ENCODE measurements at regions not wholly inside any gene's neighbourhood (a gene's known extent, or its start where the extent isn't known, plus 50 kb on each side); places are given as distances from the start of the nearest gene placed in this dataset.

GRCh38 chr9:108012886-108013665, 523.5 kb upstream of the KLF4 start:
- CTCF ChIA-PET = no interaction called here
- DNase-seq (no peak), ATAC-seq (replicated peaks in 1 of 4) (no peak)
- Mint-ChIP-seq H3K27ac (no peak overlapping the region), H3K27me3 (no peaks in the 10 kb centered on the region), H3K9me3 (peaks cover 0 to 21% (median 2%) of the 10 kb centered on the region in 3 donors), H3K36me3 (no peaks in the 10 kb centered on the region), H3K4me3 (no peak overlapping the region), H3K4me1 (no peaks in the 10 kb centered on the region)
- H3K36me3 ChIP-seq (ENCODE audit: control insufficient read depth in 2 of 2, extremely low read depth in 1 of 2, insufficient read depth in 1 of 2, low read length in 1 of 2) = no peaks in the 10 kb centered on the region
- H3K4me3 ChIP-seq (ENCODE audit: control insufficient read depth in 1 of 2, extremely low read depth in 1 of 2, low read length in 1 of 2) = no peak overlapping the region
- POLR2A ChIA-PET = no interaction called here
- WGBS (ENCODE audit: insufficient coverage) = no CpG with 5 or more reads among the region's 3 CpGs
- no peaks in the 10 kb centered on the region for H3K27me3 ChIP-seq (replicated peaks in 1 of 2; ENCODE audit: control insufficient read depth in 2 of 2, extremely low read depth in 1 of 2, insufficient read depth in 2 of 2, low read length in 1 of 2)
- H3K9me3 ChIP-seq = no peaks in the 10 kb centered on the region
- H3K27ac ChIP-seq (ENCODE audit: low read length) = no peak overlapping the region
- H3K4me1 ChIP-seq (ENCODE audit: control insufficient read depth in 1 of 2, extremely low read depth in 1 of 2, insufficient read depth in 2 of 2, low read length in 2 of 2) = no peaks in the 10 kb centered on the region

- Mint-ChIP-seq H3K27me3 (no peaks in the 10 kb centered on the region), H3K9me3 (peaks cover 0 to 19% (median 5%) of the 10 kb centered on the region in 3 donors), H3K4me3 (no peak overlapping the region), H3K27ac (no peak overlapping the region), H3K36me3 (no peaks in the 10 kb centered on the region), H3K4me1 (no peaks in the 10 kb centered on the region)
- DNase-seq = no peak
- 60% methylated on average over 4 of the region's 4 CpGs for WGBS (ENCODE audit: insufficient coverage)
- Histone ChIP-seq H3K27ac (ENCODE audit: low read length) (no peak overlapping the region), H3K9me3 (no peaks in the 10 kb centered on the region), H3K4me3 (ENCODE audit: control insufficient read depth in 1 of 2, extremely low read depth in 1 of 2, low read length in 1 of 2) (no peak overlapping the region), H3K36me3 (ENCODE audit: control insufficient read depth in 2 of 2, extremely low read depth in 1 of 2, insufficient read depth in 1 of 2, low read length in 1 of 2) (no peaks in the 10 kb centered on the region), H3K4me1 (ENCODE audit: control insufficient read depth in 1 of 2, extremely low read depth in 1 of 2, insufficient read depth in 2 of 2, low read length in 2 of 2) (no peaks in the 10 kb centered on the region), H3K27me3 (replicated peaks in 1 of 2; ENCODE audit: control insufficient read depth in 2 of 2, extremely low read depth in 1 of 2, insufficient read depth in 2 of 2, low read length in 1 of 2) (no peaks in the 10 kb centered on the region)
- no peak for ATAC-seq (replicated peaks in 1 of 4)
- ChIA-PET POLR2A (no interaction called here), CTCF (no interaction called here)
Measured at GRCh38 chr9:108012405-108012804, 522.8 kb upstream of the KLF4 start.

DNA sequence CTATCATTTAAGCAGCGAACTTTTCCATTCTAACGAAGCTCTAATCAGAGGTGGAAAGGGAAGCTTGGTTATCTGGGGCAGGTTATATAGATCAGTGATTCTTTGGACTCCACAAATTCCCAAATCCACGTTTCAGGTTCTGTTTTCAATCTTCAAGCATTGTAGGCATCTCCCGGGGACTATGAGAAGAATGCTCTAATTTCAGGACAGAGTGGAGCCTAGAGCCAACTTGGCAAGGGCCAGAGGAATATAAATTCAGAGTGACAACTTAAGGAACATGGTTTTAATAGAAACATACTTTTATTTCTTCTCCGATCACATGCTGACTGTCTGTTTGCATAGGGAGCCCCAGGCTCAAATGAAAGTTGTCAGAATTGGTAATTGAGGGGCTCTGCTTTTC, 514.0 kb upstream of the KLF4 start:
- Mint-ChIP-seq H3K36me3 (no peaks in the 10 kb centered on the region), H3K27me3 (no peaks in the 10 kb centered on the region), H3K27ac (no peak overlapping the region), H3K4me3 (no peak overlapping the region), H3K4me1 (no peaks in the 10 kb centered on the region), H3K9me3 (peaks cover 5 to 18% (median 7%) of the 10 kb centered on the region in 3 donors)
- no CpG with 5 or more reads among the region's 5 CpGs for WGBS (ENCODE audit: insufficient coverage)
- POLR2A ChIA-PET = no interaction called here
- Histone ChIP-seq H3K4me1 (ENCODE audit: control insufficient read depth in 1 of 2, extremely low read depth in 1 of 2, insufficient read depth in 2 of 2, low read length in 2 of 2) (no peaks in the 10 kb centered on the region), H3K27ac (ENCODE audit: low read length) (no peak overlapping the region), H3K4me3 (ENCODE audit: control insufficient read depth in 1 of 2, extremely low read depth in 1 of 2, low read length in 1 of 2) (no peak overlapping the region), H3K9me3 (no peaks in the 10 kb centered on the region), H3K27me3 (replicated peaks in 1 of 2; ENCODE audit: control insufficient read depth in 2 of 2, extremely low read depth in 1 of 2, insufficient read depth in 2 of 2, low read length in 1 of 2) (no peaks in the 10 kb centered on the region), H3K36me3 (ENCODE audit: control insufficient read depth in 2 of 2, extremely low read depth in 1 of 2, insufficient read depth in 1 of 2, low read length in 1 of 2) (no peaks in the 10 kb centered on the region)
- CTCF ChIA-PET = no interaction called here
- ATAC-seq (replicated peaks in 1 of 4) = no peak
- no peak for DNase-seq

DNA sequence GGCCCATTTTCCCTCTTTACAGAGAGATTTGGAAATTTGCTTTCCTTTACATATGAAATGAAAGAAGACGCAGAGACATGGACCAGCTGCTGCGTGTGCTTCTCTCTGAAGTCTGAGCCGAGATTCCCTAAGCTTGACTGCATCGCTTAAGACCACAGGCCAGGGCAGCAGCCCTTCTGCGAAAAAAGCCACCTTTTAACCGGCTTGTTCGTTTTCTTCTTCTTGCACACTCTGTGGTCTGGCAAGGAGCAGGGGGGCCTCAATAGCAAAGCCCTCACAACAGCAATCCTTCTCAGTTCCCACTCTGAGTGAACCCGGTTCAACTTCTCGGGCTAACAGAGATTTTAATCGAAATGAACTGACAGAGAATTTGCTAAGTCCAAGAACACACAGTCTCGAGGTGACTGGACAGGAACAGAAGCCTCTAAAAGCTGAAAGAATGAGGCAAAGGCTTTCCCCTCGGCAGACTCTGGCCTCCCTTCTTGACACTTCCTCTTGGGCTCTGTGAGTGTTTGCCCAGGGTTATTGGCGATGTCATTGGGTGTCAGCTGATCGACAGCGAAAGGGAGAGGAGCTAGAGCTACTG, 512.9 kb upstream of the KLF4 start:
- H3K27me3 ChIP-seq (replicated peaks in 1 of 2; ENCODE audit: control insufficient read depth in 2 of 2, extremely low read depth in 1 of 2, insufficient read depth in 2 of 2, low read length in 1 of 2) = no peaks in the 10 kb centered on the region
- DNase-seq = no peak
- H3K9me3 ChIP-seq = no peaks in the 10 kb centered on the region
- H3K4me1 Mint-ChIP-seq = no peaks in the 10 kb centered on the region
- H3K4me3 Mint-ChIP-seq = no peak overlapping the region
- 66% methylated on average over 11 of the region's 15 CpGs for WGBS (ENCODE audit: insufficient coverage)
- no peak for ATAC-seq (replicated peaks in 1 of 4)
- H3K27me3 Mint-ChIP-seq = no peaks in the 10 kb centered on the region
- no peak overlapping the region for H3K27ac ChIP-seq (ENCODE audit: low read length)
- no peaks in the 10 kb centered on the region for H3K4me1 ChIP-seq (ENCODE audit: control insufficient read depth in 1 of 2, extremely low read depth in 1 of 2, insufficient read depth in 2 of 2, low read length in 2 of 2)
- ChIA-PET CTCF (no interaction called here), POLR2A (no interaction called here)
- no peak overlapping the region for H3K4me3 ChIP-seq (ENCODE audit: control insufficient read depth in 1 of 2, extremely low read depth in 1 of 2, low read length in 1 of 2)
- peaks cover 0 to 14% (median 12%) of the 10 kb centered on the region in 3 donors for H3K9me3 Mint-ChIP-seq
- H3K36me3 Mint-ChIP-seq = no peaks in the 10 kb centered on the region
- H3K27ac Mint-ChIP-seq = no peak overlapping the region
- no peaks in the 10 kb centered on the region for H3K36me3 ChIP-seq (ENCODE audit: control insufficient read depth in 2 of 2, extremely low read depth in 1 of 2, insufficient read depth in 1 of 2, low read length in 1 of 2)

DNA sequence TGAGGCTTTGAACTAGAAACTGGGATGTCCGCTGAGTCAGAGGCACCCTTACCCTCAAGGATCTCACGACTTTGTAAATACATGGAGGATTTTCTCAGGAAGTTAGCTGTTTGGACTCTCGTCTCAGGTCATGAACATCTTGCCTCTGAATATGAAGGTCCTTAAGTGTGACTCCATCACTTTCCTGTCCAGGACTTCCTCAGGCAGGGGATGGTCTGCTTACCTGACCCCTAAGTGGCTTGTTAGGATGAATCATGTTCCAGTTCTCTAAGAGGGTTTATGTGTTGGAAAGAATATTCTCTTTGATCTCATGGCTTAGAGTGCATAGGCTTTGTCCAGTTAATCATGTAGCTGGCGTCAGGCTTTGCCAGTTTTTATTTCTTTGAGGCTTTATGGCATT, 511.7 kb upstream of the KLF4 start:
- no peak overlapping the region for H3K4me3 ChIP-seq (ENCODE audit: control insufficient read depth in 1 of 2, extremely low read depth in 1 of 2, low read length in 1 of 2)
- ChIA-PET CTCF (no interaction called here), POLR2A (no interaction called here)
- H3K4me1 ChIP-seq (ENCODE audit: control insufficient read depth in 1 of 2, extremely low read depth in 1 of 2, insufficient read depth in 2 of 2, low read length in 2 of 2) = no peaks in the 10 kb centered on the region
- H3K27me3 Mint-ChIP-seq = no peaks in the 10 kb centered on the region
- H3K27ac Mint-ChIP-seq = no peak overlapping the region
- H3K9me3 Mint-ChIP-seq = peaks cover 0 to 14% (median 12%) of the 10 kb centered on the region in 3 donors
- H3K36me3 Mint-ChIP-seq = no peaks in the 10 kb centered on the region
- ATAC-seq (replicated peaks in 1 of 4) (no peak), DNase-seq (no peak)
- no peaks in the 10 kb centered on the region for H3K27me3 ChIP-seq (replicated peaks in 1 of 2; ENCODE audit: control insufficient read depth in 2 of 2, extremely low read depth in 1 of 2, insufficient read depth in 2 of 2, low read length in 1 of 2)
- no peaks in the 10 kb centered on the region for H3K36me3 ChIP-seq (ENCODE audit: control insufficient read depth in 2 of 2, extremely low read depth in 1 of 2, insufficient read depth in 1 of 2, low read length in 1 of 2)
- no peaks in the 10 kb centered on the region for H3K4me1 Mint-ChIP-seq
- H3K4me3 Mint-ChIP-seq = no peak overlapping the region
- no peak overlapping the region for H3K27ac ChIP-seq (ENCODE audit: low read length)
- no peaks in the 10 kb centered on the region for H3K9me3 ChIP-seq
- 75% methylated on average over 2 of the region's 4 CpGs for WGBS (ENCODE audit: insufficient coverage)

- no peaks in the 10 kb centered on the region for H3K36me3 Mint-ChIP-seq
- H3K9me3 Mint-ChIP-seq = peaks cover 0 to 12% (median 9%) of the 10 kb centered on the region in 3 donors
Measured at GRCh38 chr9:107999890-108000289, 510.3 kb upstream of the KLF4 start.

More at GRCh38 chr9:107999890-108000289, 510.3 kb upstream of the KLF4 start:
- Mint-ChIP-seq H3K4me3 (no peak overlapping the region), H3K4me1 (no peaks in the 10 kb centered on the region), H3K27me3 (no peaks in the 10 kb centered on the region), H3K27ac (no peak overlapping the region)
- WGBS (ENCODE audit: insufficient coverage) = 69% methylated on average over 2 of the region's 2 CpGs
- H3K27ac ChIP-seq (ENCODE audit: low read length) = no peak overlapping the region
- POLR2A ChIA-PET = no interaction called here
- DNase-seq = no peak
- H3K36me3 ChIP-seq (ENCODE audit: control insufficient read depth in 2 of 2, extremely low read depth in 1 of 2, insufficient read depth in 1 of 2, low read length in 1 of 2) = no peaks in the 10 kb centered on the region
- H3K4me3 ChIP-seq (ENCODE audit: control insufficient read depth in 1 of 2, extremely low read depth in 1 of 2, low read length in 1 of 2) = no peak overlapping the region
- H3K9me3 ChIP-seq = no peaks in the 10 kb centered on the region
- CTCF ChIA-PET = no interaction called here
- ATAC-seq (replicated peaks in 1 of 4) = no peak
- H3K27me3 ChIP-seq (replicated peaks in 1 of 2; ENCODE audit: control insufficient read depth in 2 of 2, extremely low read depth in 1 of 2, insufficient read depth in 2 of 2, low read length in 1 of 2) = no peaks in the 10 kb centered on the region
- H3K4me1 ChIP-seq (ENCODE audit: control insufficient read depth in 1 of 2, extremely low read depth in 1 of 2, insufficient read depth in 2 of 2, low read length in 2 of 2) = no peaks in the 10 kb centered on the region
